Activated CD8-positive, alpha-beta memory T cell treated with anti-CD3 and anti-CD28 coated beads, Interleukin-2, amount 50 U/mL, for 1 hour (primary cell): ENCODE measurements at regions not wholly inside any gene's neighbourhood (a gene's known extent, or its start where the extent isn't known, plus 50 kb on each side); places are given as distances from the start of the nearest gene placed in this dataset.

Source experiments
- DNase-seq: peaks from one replicate; pipeline ENCODE4 v3.0.0-alpha.2; 2020; ENCODE audit errors: extremely low read depth

GRCh38 chr2:145350011-145350410, 830.1 kb upstream of the ZEB2 start:
- no peak for DNase-seq

- DNase-seq = no peak
Measured at GRCh38 chr2:145344076-145344724, 824.3 kb upstream of the ZEB2 start.

- DNase-seq = no peak
Measured at GRCh38 chr2:145343287-145343686, 823.4 kb upstream of the ZEB2 start.

GRCh38 chr2:145341536-145341935, 821.6 kb upstream of the ZEB2 start:
- no peak for DNase-seq

GRCh38 chr2:145339646-145340045, 819.7 kb upstream of the ZEB2 start:
- DNase-seq = no peak

GRCh38 chr2:145332210-145332898, 812.4 kb upstream of the ZEB2 start:
- DNase-seq = no peak

- DNase-seq = no peak
Measured at GRCh38 chr2:145329971-145330370, 810.1 kb upstream of the ZEB2 start.

- no peak for DNase-seq
Measured at GRCh38 chr2:145325485-145325884, 805.6 kb upstream of the ZEB2 start.

GRCh38 chr2:145324748-145325147, 804.8 kb upstream of the ZEB2 start:
- DNase-seq = no peak

- no peak for DNase-seq
Measured at GRCh38 chr2:145323512-145323911, 803.6 kb upstream of the ZEB2 start.

- no peak for DNase-seq
Measured at GRCh38 chr2:145321344-145321743, 801.4 kb upstream of the ZEB2 start.

GRCh38 chr2:145316496-145316895, 796.6 kb upstream of the ZEB2 start:
- no peak for DNase-seq

- no peak for DNase-seq
Measured at GRCh38 chr2:145315053-145315452, 795.1 kb upstream of the ZEB2 start.

- DNase-seq = no peak
Measured at GRCh38 chr2:145314119-145314633, 794.3 kb upstream of the ZEB2 start.

GRCh38 chr2:145305889-145306288, 786.0 kb upstream of the ZEB2 start:
- no peak for DNase-seq

- DNase-seq = no peak
Measured at GRCh38 chr2:145304501-145304900, 784.6 kb upstream of the ZEB2 start.

- no peak for DNase-seq
Measured at GRCh38 chr2:145303536-145303935, 783.6 kb upstream of the ZEB2 start.

GRCh38 chr2:145302886-145303285, 783.0 kb upstream of the ZEB2 start:
- DNase-seq = no peak

GRCh38 chr2:145302451-145302850, 782.5 kb upstream of the ZEB2 start:
- no peak for DNase-seq

GRCh38 chr2:145299368-145299767, 779.4 kb upstream of the ZEB2 start:
- DNase-seq = no peak

GRCh38 chr2:145292166-145292565, 772.2 kb upstream of the ZEB2 start:
- DNase-seq = no peak

- DNase-seq = no peak
Measured at GRCh38 chr2:145290986-145291385, 771.1 kb upstream of the ZEB2 start.

- no peak for DNase-seq
Measured at GRCh38 chr2:145289946-145290345, 770.0 kb upstream of the ZEB2 start.
